ENCODE measurements at regions not wholly inside any gene's neighbourhood (a gene's known extent, or its start where the extent isn't known, plus 50 kb on each side); places are given as distances from the start of the nearest gene placed in this dataset.
"Not testable (repeated sequence)": the region's sequence is repeated elsewhere in the genome, so short reads cannot be mapped to it uniquely, and the experiment has no call there.

GRCh38 chr2:209008636-209009287, 415.1 kb upstream of the MAP2 start:
- CTCF ChIA-PET, result interaction anchor here (0.6 kb wide), 2 partner anchors 28 to 136 kb away, joined by 3 read pairs; no protein-coding TSS in a partner anchor
- POLR2A ChIA-PET (ENCODE audit: low non-redundant PET), result no interaction called here
- DNase-seq (ENCODE audit: low spot score), result no peak
- H3K27ac ChIP-seq, result no peak overlapping the region
- no peak for TF ChIP-seq CTCF (conservative IDR thresholded peaks at IDR 0.05; ENCODE audit: low read depth)

- CTCF ChIA-PET; POLR2A ChIA-PET (ENCODE audit: low non-redundant PET); DNase-seq (ENCODE audit: low spot score); H3K27ac ChIP-seq: not testable (repeated sequence)
Measured at GRCh38 chr2:209018633-209019032, 405.2 kb upstream of the MAP2 start.

- ChIA-PET POLR2A (ENCODE audit: low non-redundant PET) (no interaction called here), CTCF (no interaction called here)
- TF ChIP-seq CTCF (conservative IDR thresholded peaks at IDR 0.05; ENCODE audit: low read depth), result no peak
- H3K27ac ChIP-seq, result no peak overlapping the region
- DNase-seq (ENCODE audit: low spot score), result no peak
Measured at GRCh38 chr2:209029249-209029648, 394.6 kb upstream of the MAP2 start.

- POLR2A ChIA-PET (ENCODE audit: low non-redundant PET), result no interaction called here
Measured at GRCh38 chr2:209044307-209044706, 379.5 kb upstream of the MAP2 start.

GRCh38 chr2:209046163-209046562, 377.7 kb upstream of the MAP2 start:
- POLR2A ChIA-PET (ENCODE audit: low non-redundant PET), result no interaction called here
- no peak overlapping the region for H3K27ac ChIP-seq
- no peak for DNase-seq (ENCODE audit: low spot score)
- TF ChIP-seq CTCF (conservative IDR thresholded peaks at IDR 0.05; ENCODE audit: low read depth), result no peak
- CTCF ChIA-PET, result no interaction called here

More at GRCh38 chr2:209044307-209044706, 379.5 kb upstream of the MAP2 start:
- no peak overlapping the region for H3K27ac ChIP-seq
- no peak for TF ChIP-seq CTCF (conservative IDR thresholded peaks at IDR 0.05; ENCODE audit: low read depth)
- DNase-seq (ENCODE audit: low spot score), result no peak
- CTCF ChIA-PET, result no interaction called here

- CTCF ChIA-PET, result no interaction called here
- no peak for TF ChIP-seq CTCF (conservative IDR thresholded peaks at IDR 0.05; ENCODE audit: low read depth)
Measured at GRCh38 chr2:209049608-209050007, 374.2 kb upstream of the MAP2 start.

GRCh38 chr2:209062210-209062609, 361.6 kb upstream of the MAP2 start:
- TF ChIP-seq CTCF (conservative IDR thresholded peaks at IDR 0.05; ENCODE audit: low read depth), result no peak
- no peak overlapping the region for H3K27ac ChIP-seq
- POLR2A ChIA-PET (ENCODE audit: low non-redundant PET), result no interaction called here
- CTCF ChIA-PET, result no interaction called here
- DNase-seq (ENCODE audit: low spot score), result no peak

More at GRCh38 chr2:209049608-209050007, 374.2 kb upstream of the MAP2 start:
- DNase-seq (ENCODE audit: low spot score), result no peak
- H3K27ac ChIP-seq, result no peak overlapping the region
- POLR2A ChIA-PET (ENCODE audit: low non-redundant PET), result no interaction called here
